NCI-H82 (cell line): ENCODE measurements at regions not wholly inside any gene's neighbourhood (a gene's known extent, or its start where the extent isn't known, plus 50 kb on each side); places are given as distances from the start of the nearest gene placed in this dataset.
"Not testable (repeated sequence)": the region's sequence is repeated elsewhere in the genome, so short reads cannot be mapped to it uniquely, and the experiment has no call there.

Experiments
- DNase-seq: peaks from one replicate; lab custom pipeline; 2025; lab: John Stamatoyannopoulos, UW

DNA sequence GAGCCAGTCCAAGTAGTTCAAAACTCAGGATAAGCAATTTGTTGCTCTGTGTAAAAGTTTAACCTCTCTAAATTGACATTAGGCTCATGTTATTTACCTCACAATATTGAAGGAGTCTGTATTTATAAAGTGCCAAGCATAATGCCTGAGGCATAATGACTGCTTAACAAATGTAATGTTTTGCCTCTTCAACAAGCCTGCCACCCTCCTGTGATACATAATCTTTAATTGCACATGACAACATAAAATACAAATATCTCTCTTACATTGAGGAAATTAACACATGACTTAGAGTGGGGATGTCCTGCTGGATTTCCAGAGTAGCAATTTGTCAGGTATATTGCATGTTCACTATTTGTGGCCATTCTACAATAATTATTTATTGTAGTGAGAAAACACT lies 469.2 kb upstream of the ANO5 start:
- no peak for DNase-seq

- no peak for DNase-seq
Measured at GRCh38 chr11:21727102-21727501, 465.8 kb upstream of the ANO5 start.

DNA sequence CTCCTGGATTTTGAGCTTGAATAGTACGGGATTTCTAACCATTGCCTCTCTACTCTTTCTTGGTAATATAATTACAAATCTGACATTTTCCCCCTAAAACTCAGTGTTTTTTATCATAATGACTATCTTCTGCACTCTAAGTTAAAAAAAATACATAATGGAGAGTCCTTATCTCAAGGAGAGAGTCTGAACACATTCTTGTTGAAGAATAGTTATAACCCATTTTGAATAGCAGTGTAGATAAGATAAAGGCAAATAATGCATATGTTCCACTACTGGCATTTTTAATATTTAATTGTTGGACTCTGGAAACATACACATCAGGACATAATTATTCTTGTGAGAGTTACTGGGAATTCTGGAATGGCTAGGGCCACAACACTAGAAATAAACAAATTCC lies 456.5 kb upstream of the ANO5 start:
- no peak for DNase-seq

DNA sequence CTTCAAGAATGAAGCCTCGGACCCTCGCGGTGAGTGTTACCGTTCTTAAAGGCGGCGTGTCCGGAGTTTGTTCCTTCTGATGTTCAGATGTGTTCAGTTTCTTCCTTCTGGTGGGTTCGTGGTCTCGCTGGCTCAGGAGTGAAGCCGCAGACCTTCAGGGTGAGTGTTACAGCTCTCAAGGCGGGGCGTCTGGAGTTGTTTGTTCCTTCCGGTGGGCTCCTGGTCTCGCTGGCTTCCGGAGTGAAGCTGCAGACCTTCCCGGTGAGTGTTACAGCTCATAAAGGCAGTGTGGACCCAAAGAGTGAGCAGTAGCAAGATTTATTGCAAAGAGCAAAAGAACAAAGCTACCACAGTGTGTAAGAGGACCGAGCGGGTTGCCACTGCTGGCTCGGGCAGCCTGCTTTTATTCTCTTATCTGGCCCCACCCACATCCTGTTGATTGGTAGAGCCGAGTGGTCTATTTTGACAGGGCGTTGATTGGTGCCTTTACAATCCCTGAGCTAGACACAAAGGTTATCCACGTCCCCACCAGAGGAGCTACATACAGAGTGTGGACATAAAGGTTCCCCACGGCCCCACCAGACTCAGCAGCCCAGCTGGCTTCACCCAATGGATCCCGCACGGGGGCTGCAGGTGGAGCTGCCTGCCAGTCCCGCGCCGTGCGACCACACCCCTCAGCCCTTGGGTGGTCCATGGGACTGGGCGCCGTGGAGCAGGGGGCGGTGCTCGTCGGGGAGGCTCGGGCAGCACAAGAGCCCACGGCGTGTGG lies 440.2 kb upstream of the ANO5 start:
- peak; percentile 44 for DNase-seq

GRCh38 chr11:21753244-21753767 lies 439.6 kb upstream of the ANO5 start:
- peak; percentile 44 for DNase-seq

GRCh38 chr11:21761000-21761399 lies 431.9 kb upstream of the ANO5 start:
- no peak for DNase-seq

DNA sequence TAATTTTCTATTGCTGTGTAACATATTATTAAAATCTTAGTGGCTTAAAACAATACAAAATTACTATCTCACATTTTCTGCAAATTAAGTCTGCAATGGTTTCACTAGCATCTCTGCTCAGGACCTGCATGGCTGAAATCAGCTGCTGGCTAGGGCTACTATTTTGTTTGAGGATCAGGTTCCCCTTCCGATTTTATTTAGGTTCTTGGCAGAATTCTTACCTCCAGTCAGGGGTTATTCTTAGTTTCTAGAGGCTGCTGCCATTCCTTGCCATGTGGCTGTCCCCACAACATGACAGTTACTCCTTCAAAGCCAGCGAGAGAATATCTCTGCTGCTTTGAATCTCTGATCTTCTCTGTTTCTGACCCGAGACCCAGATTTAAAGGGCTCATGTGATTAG lies 424.5 kb upstream of the ANO5 start:
- DNase-seq: peak; percentile 14

- DNase-seq: no peak
Measured at GRCh38 chr11:21769188-21769587, 423.7 kb upstream of the ANO5 start.

DNA sequence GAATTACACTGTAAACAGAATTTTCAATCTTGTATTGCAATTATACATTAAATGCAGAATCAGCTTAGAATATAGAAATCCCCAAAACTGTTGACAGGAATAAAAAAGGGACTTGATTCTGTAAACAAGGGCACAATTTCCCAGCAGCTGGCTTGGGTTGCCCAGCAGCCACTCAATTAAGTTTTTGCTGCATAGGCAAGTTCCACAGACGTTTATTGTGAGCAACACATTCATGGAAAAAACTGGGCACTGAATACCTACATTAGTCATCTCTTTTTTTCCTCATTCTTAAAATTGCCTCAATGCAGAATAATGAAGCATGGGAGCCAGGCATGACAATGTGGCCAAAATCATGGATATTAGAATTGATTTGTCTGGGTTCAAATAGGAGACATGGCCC lies 421.8 kb upstream of the ANO5 start:
- DNase-seq: no peak

DNA sequence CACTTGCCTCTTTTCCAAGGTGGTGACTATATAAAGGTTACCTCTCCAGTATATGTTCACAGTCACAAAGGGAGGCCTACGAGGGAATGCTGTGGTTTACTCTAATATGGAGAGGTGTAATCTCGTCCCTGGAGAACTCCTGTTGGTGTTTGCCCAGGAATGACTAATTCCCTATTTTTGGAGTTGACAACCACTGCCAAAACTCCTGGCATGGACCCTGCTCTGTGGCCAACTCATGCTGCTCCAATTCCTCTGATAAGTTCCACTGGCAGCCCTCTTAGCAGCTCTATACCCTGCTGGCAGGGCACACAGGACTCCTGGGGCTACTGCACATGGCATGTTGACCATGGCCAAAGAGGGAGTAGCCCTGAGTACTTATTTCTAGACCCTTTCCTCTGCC lies 418.7 kb upstream of the ANO5 start:
- no peak for DNase-seq

DNA sequence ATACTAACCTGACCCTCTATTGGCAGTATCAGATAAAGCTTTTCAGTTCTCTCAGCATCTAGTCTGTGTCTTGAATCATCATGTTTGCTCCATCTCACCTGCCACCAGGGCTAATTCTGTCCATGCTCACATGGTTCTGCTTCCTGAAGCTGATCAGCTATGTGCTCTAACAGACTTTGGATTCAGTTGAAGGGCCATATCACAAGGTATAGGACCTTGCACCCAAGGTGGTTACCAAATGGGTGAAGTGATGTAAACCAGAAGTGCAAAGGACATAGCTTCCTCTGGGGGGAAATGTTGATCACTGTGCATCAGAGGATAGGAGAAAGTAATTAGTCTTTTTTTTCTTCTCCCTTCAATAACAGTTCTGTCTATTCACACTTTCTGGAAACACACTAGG lies 417.0 kb upstream of the ANO5 start:
- no peak for DNase-seq

- DNase-seq: no peak
Measured at GRCh38 chr11:21783954-21784353, 408.9 kb upstream of the ANO5 start.

DNA sequence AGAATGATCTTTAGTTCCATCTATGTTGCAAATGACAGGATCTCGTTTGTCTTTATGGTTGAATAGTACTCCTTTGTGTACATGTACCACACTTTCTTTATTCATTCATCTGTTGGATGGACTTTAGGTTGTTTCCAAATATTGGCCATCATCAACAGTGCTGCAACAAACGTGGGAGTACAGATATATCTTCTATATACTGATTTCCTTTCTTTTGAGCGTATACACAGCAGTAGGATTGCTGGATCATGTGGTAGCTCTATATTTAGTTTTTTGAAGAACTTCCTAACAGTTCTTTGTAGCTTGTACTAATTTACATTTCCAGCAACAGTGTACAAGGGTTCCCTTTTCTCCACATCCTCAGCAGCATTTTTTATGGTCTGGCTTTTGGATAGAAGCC lies 407.5 kb upstream of the ANO5 start:
- DNase-seq: no peak

- DNase-seq: no peak
Measured at GRCh38 chr11:21794306-21794705, 398.6 kb upstream of the ANO5 start.

- no peak for DNase-seq
Measured at GRCh38 chr11:21798216-21798615, 394.7 kb upstream of the ANO5 start.

DNA sequence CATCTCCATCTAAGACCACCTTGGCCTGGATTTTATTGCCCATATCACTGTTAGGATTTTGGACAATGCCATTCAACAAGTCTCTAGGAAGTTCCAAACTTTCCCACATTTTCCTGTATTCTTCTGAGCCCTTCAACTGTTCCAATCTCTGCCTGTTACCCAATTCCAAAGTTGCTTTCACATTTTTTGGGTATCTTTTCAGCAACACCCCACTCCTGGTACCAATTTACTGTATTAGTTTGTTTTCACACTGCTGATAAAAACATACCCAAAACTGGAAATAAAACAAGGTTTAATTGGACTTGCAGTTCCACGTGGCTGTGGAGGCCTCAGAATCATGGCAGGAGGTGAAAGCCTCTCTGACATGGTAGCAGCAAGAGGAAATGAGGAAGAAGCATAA lies 388.4 kb upstream of the ANO5 start:
- DNase-seq: not testable (repeated sequence)

DNA sequence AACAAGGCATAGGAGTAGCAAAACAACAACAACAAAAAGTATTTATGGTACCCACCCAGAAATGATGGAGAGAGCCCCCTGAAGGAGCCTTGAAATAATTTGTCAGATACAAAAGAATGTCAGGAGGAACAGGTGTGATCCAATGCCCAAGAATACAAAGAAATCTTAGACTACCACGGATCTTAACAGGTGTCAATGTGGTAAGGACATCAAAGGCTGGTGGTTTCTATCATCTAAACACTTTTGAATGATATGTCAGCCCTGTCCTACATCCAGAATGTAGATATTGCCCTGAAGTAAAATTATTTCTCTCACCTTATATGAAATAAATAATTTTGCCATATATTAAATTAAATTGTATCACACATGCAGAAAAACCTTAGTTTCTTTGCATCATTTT lies 386.4 kb upstream of the ANO5 start:
- no peak for DNase-seq

DNA sequence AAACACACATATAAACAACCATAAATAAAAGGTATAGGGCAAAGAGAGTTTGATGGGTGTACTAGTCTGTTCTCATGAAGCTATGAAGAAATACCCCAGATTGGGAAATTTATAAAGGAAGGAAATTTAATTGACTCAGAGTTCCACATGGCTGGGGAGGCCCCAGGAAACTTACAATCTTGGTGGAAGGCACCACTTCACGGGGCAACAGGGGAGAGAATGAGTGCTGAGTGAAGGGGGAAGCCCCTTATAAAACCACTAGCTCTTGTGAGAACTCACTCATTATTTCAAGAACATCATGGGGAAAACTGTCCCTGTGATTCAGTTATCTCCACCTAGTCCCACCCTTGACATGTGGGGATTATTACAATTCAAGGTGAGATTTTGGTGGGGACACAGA lies 385.9 kb upstream of the ANO5 start:
- no peak for DNase-seq

GRCh38 chr11:21807350-21807749 lies 385.5 kb upstream of the ANO5 start:
- no peak for DNase-seq

DNA sequence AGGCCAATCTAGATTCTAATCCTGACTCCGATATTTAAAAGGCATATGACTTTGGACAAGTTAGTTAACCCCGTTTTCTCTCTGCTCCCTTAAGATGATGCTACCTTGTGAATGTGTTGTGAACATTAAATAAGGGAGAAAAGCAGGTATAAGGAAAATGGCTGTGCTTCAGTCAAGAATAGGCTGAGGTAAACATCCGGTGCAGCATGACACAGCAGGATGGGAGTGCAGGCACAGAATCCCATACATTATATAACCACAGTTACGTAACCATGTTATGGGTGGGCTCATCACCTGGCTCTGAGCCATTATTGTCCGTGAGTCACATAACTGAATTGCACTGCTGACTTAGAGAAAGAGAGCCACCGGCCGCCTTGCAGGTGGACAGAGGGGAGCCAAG lies 382.2 kb upstream of the ANO5 start:
- DNase-seq: no peak

DNA sequence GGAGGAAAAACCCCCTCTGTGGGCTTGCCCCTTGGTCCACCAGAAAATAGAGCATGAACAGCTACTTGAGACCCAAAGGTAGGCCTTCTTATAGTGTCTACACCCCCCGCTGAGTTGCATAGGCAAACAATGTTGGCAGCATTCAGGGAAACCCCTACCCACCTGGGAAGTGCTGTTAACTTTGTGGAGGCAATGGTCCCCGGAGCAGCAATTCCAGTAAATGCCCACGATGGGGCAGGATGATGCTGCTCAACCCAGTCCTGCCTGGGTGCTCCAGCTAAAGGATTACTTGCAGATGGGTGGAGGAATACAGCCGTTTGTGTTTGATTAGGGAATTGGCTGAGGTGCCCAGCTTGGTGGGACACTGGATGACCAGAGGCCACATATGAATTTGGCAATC lies 381.3 kb upstream of the ANO5 start:
- DNase-seq: peak; percentile 72

- DNase-seq: no peak
Measured at GRCh38 chr11:21814169-21814568, 378.7 kb upstream of the ANO5 start.

DNA sequence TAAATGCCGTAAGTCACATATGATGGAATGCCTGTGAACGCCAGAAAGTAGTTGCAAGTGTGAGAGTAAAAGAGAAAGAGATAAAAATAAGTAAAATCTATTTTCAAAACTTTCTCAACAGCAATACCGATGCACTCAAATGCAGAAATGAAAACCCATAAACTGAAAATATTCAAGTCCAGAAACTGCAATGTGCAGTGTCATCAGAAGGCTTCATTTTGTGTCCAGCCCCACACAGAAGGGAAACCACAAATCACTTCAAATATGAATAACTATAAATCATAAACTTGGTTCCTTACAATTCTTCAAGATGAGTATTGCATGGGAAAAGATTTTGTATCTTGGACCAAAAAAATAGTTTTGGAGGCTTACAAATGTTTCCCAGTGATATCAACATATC lies 375.2 kb upstream of the ANO5 start:
- no peak for DNase-seq

DNA sequence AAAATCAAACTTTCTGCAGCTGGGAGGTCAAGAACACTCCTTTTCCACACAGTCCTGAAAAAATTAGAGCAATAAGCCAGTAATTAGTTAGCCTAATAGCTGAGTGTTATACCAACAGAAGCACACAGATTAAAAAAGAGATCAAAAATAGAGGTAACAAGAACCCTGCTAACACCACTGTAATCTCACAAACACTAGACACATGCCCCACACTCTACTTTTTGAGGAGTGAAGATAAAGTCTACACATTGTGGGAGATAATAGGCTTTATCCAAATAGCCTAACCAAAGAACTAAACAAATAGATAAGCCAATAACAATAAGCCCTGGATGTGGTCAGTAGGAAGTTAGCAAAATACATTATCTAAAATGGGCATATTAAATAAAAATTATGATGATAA lies 372.7 kb upstream of the ANO5 start:
- DNase-seq: peak; percentile 47
